ENCODE measurements at regions not wholly inside any gene's neighbourhood (a gene's known extent, or its start where the extent isn't known, plus 50 kb on each side); places are given as distances from the start of the nearest gene placed in this dataset.

DNA sequence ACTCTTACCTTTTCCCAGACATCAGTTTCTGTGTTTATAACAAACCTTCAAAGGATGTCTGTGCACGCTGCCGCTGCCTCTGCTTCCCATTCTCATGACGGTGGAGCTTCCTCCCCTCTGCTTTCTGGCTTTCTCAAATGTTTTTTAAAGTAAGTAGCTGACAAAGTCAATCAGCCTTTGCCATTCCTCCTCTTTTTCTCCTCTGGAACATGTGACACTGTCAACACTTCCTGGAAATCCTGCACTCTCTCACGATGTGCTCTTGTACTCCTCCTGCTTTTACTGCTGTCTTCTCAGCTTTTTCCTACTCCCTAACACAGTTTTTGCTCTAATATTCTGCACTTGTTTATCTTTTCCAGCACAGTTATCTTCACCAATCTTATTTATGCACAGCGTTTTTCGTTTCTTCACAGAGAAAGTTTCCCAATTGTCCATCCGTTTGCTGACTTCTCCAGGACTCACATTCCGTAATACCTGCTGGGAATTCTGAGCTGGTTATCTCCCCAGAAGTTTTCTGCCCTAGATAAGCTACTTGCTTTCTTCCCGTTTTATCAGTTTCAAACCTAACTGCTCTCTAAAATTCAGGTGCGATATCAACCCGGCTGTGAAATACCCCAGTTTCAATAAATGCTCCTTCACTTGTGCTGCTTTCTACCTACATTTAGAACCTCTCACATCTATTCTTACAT is 465.6 kb upstream of the AGA start:
- POLR2A ChIA-PET = no interaction called here
- Histone ChIP-seq H3K9me3 (no peaks in the 10 kb centered on the region), H3K27me3 (replicated peaks in 1 of 2; ENCODE audit: control insufficient read depth in 2 of 2, extremely low read depth in 1 of 2, insufficient read depth in 2 of 2, low read length in 1 of 2) (no peaks in the 10 kb centered on the region), H3K4me1 (ENCODE audit: control insufficient read depth in 1 of 2, extremely low read depth in 1 of 2, insufficient read depth in 2 of 2, low read length in 2 of 2) (no peaks in the 10 kb centered on the region), H3K27ac (ENCODE audit: low read length) (no peak overlapping the region), H3K36me3 (ENCODE audit: control insufficient read depth in 2 of 2, extremely low read depth in 1 of 2, insufficient read depth in 1 of 2, low read length in 1 of 2) (no peaks in the 10 kb centered on the region), H3K4me3 (ENCODE audit: control insufficient read depth in 1 of 2, extremely low read depth in 1 of 2, low read length in 1 of 2) (no peak overlapping the region)
- Mint-ChIP-seq H3K27me3 (no peaks in the 10 kb centered on the region), H3K9me3 (no peaks in the 10 kb centered on the region), H3K4me3 (no peak overlapping the region), H3K36me3 (no peaks in the 10 kb centered on the region), H3K4me1 (no peaks in the 10 kb centered on the region), H3K27ac (no peak overlapping the region)
- DNase-seq = no peak
- no peak for ATAC-seq (replicated peaks in 1 of 4)
- CTCF ChIA-PET = no interaction called here
- WGBS (ENCODE audit: insufficient coverage) = 59% methylated on average over 11 of the region's 11 CpGs

DNA sequence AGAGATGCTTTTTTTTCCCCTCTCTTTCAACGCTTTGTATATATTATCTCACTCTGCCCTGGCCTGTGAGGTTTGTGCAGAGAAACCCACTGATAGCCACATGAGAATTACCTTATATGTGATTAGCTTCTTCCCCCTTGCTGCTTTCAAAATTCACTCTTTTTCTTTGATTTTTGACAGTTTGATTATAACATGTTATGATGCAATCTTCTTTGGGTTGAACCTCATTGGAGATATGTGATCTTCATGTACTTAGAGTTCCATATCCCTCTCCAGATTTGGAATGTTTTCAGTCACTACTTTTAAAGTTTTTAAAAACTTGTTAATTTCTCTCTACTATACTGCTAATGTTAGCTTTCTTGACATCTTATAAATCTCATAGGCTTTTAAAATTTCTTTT is 479.5 kb upstream of the AGA start:
- ATAC-seq (replicated peaks in 1 of 4) = no peak

DNA sequence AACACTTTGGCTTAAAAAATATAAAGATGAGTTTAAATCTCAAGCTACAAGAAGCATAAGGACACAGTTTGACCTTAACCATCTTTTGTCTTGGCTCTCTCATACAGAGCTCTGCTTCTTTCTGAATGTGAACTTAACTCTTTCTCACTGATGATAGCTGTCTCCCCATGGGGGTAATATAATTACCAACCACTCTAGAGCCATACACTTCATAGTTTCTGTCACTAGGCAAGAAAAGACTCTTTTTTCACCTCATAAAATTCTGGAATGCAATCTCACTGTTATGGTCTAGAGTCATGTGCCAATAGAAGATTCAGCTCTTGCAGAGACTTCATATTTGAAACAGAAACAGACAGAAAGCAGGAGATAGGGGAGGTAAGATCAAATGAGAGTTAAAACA is 481.7 kb upstream of the AGA start:
- Mint-ChIP-seq H3K27ac (no peak overlapping the region), H3K9me3 (peaks cover 0 to 8% (median 7%) of the 10 kb centered on the region in 3 donors), H3K4me3 (no peak overlapping the region), H3K4me1 (no peaks in the 10 kb centered on the region), H3K36me3 (no peaks in the 10 kb centered on the region), H3K27me3 (no peaks in the 10 kb centered on the region)
- ChIA-PET CTCF (no interaction called here), POLR2A (no interaction called here)
- Histone ChIP-seq H3K4me1 (ENCODE audit: control insufficient read depth in 1 of 2, extremely low read depth in 1 of 2, insufficient read depth in 2 of 2, low read length in 2 of 2) (no peaks in the 10 kb centered on the region), H3K27ac (ENCODE audit: low read length) (no peak overlapping the region), H3K4me3 (ENCODE audit: control insufficient read depth in 1 of 2, extremely low read depth in 1 of 2, low read length in 1 of 2) (no peak overlapping the region), H3K36me3 (ENCODE audit: control insufficient read depth in 2 of 2, extremely low read depth in 1 of 2, insufficient read depth in 1 of 2, low read length in 1 of 2) (no peaks in the 10 kb centered on the region), H3K9me3 (no peaks in the 10 kb centered on the region), H3K27me3 (replicated peaks in 1 of 2; ENCODE audit: control insufficient read depth in 2 of 2, extremely low read depth in 1 of 2, insufficient read depth in 2 of 2, low read length in 1 of 2) (no peaks in the 10 kb centered on the region)
- ATAC-seq (replicated peaks in 1 of 4) (no peak), DNase-seq (no peak)

More for the DNA sequence above, 479.5 kb upstream of the AGA start:
- H3K27ac Mint-ChIP-seq = no peak overlapping the region
- no peaks in the 10 kb centered on the region for H3K4me1 Mint-ChIP-seq
- WGBS (ENCODE audit: insufficient coverage) = no CpG with 5 or more reads among the region's 1 CpG
- Histone ChIP-seq H3K27ac (ENCODE audit: low read length) (no peak overlapping the region), H3K4me3 (ENCODE audit: control insufficient read depth in 1 of 2, extremely low read depth in 1 of 2, low read length in 1 of 2) (no peak overlapping the region), H3K4me1 (ENCODE audit: control insufficient read depth in 1 of 2, extremely low read depth in 1 of 2, insufficient read depth in 2 of 2, low read length in 2 of 2) (no peaks in the 10 kb centered on the region), H3K27me3 (replicated peaks in 1 of 2; ENCODE audit: control insufficient read depth in 2 of 2, extremely low read depth in 1 of 2, insufficient read depth in 2 of 2, low read length in 1 of 2) (no peaks in the 10 kb centered on the region), H3K36me3 (ENCODE audit: control insufficient read depth in 2 of 2, extremely low read depth in 1 of 2, insufficient read depth in 1 of 2, low read length in 1 of 2) (no peaks in the 10 kb centered on the region), H3K9me3 (no peaks in the 10 kb centered on the region)
- no peak overlapping the region for H3K4me3 Mint-ChIP-seq
- no peaks in the 10 kb centered on the region for H3K36me3 Mint-ChIP-seq
- ChIA-PET CTCF (no interaction called here), POLR2A (no interaction called here)
- no peak for DNase-seq
- H3K9me3 Mint-ChIP-seq = peaks cover 3 to 8% (median 7%) of the 10 kb centered on the region in 3 donors
- no peaks in the 10 kb centered on the region for H3K27me3 Mint-ChIP-seq

DNA sequence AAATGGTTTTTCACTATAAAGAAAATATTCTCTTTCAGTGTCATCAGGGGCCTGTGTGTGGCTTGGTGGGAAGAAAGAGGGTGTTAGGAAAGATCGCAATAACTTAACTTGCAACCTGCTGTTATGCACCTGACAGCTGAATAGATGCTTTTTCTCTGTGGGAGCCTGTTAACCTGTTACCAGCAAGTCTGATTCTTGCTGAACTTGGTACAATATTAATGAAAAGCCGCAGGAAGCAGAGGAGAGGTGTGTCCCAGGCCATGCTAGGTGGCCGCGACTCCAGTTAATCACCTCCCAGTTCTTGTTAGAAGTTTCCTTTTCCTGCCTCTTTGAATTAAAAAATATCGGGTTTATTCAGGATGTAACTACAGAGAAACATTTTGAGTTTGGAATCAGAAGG is 494.8 kb upstream of the AGA start:
- Mint-ChIP-seq H3K4me3 (no peak overlapping the region), H3K36me3 (no peaks in the 10 kb centered on the region), H3K27ac (no peak overlapping the region), H3K27me3 (no peaks in the 10 kb centered on the region), H3K9me3 (peaks cover 0 to 7% (median 3%) of the 10 kb centered on the region in 3 donors), H3K4me1 (no peaks in the 10 kb centered on the region)
- H3K36me3 ChIP-seq (ENCODE audit: control insufficient read depth in 2 of 2, extremely low read depth in 1 of 2, insufficient read depth in 1 of 2, low read length in 1 of 2) = no peaks in the 10 kb centered on the region
- no peak for DNase-seq
- no peaks in the 10 kb centered on the region for H3K9me3 ChIP-seq
- POLR2A ChIA-PET = no interaction called here
- CTCF ChIA-PET = no interaction called here
- no CpG with 5 or more reads among the region's 5 CpGs for WGBS (ENCODE audit: insufficient coverage)
- no peak for ATAC-seq (replicated peaks in 1 of 4)
- H3K27ac ChIP-seq (ENCODE audit: low read length) = no peak overlapping the region
- H3K27me3 ChIP-seq (replicated peaks in 1 of 2; ENCODE audit: control insufficient read depth in 2 of 2, extremely low read depth in 1 of 2, insufficient read depth in 2 of 2, low read length in 1 of 2) = no peaks in the 10 kb centered on the region
- H3K4me3 ChIP-seq (ENCODE audit: control insufficient read depth in 1 of 2, extremely low read depth in 1 of 2, low read length in 1 of 2) = no peak overlapping the region
- no peaks in the 10 kb centered on the region for H3K4me1 ChIP-seq (ENCODE audit: control insufficient read depth in 1 of 2, extremely low read depth in 1 of 2, insufficient read depth in 2 of 2, low read length in 2 of 2)

DNA sequence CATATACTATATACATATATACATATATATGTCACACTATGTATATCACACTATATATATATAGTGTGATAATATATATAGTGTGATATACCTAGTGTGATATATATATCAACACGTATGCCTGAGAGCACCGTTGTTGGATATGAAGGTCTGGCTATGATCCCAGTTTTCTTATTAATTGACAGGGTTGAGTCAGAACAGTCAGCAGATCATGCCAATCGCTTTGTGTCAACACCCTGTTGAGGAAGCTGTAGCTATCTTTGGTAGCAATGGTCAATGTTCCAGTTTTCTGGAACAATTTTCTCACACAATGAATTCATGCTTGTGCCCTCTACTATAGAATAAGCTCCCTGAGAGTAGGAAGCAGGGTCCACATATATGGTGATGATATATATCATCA is 496.0 kb upstream of the AGA start:
- no peaks in the 10 kb centered on the region for H3K4me1 ChIP-seq (ENCODE audit: control insufficient read depth in 1 of 2, extremely low read depth in 1 of 2, insufficient read depth in 2 of 2, low read length in 2 of 2)
- ChIA-PET CTCF (no interaction called here), POLR2A (interaction anchor here in 1 of 2 donors (0.6 kb wide), 1 partner anchor 1943 kb away, joined by 3 read pairs; no protein-coding TSS in a partner anchor)
- no CpG with 5 or more reads among the region's 3 CpGs for WGBS (ENCODE audit: insufficient coverage)
- H3K27ac Mint-ChIP-seq = no peak overlapping the region
- peaks cover 0 to 7% (median 3%) of the 10 kb centered on the region in 3 donors for H3K9me3 Mint-ChIP-seq
- H3K27me3 Mint-ChIP-seq = no peaks in the 10 kb centered on the region
- ATAC-seq (replicated peaks in 1 of 4) (no peak), DNase-seq (no peak)
- no peaks in the 10 kb centered on the region for H3K36me3 ChIP-seq (ENCODE audit: control insufficient read depth in 2 of 2, extremely low read depth in 1 of 2, insufficient read depth in 1 of 2, low read length in 1 of 2)
- H3K4me1 Mint-ChIP-seq = no peaks in the 10 kb centered on the region
- H3K36me3 Mint-ChIP-seq = no peaks in the 10 kb centered on the region
- H3K9me3 ChIP-seq = no peaks in the 10 kb centered on the region
- no peak overlapping the region for H3K4me3 Mint-ChIP-seq
- H3K27ac ChIP-seq (ENCODE audit: low read length) = no peak overlapping the region
- no peaks in the 10 kb centered on the region for H3K27me3 ChIP-seq (replicated peaks in 1 of 2; ENCODE audit: control insufficient read depth in 2 of 2, extremely low read depth in 1 of 2, insufficient read depth in 2 of 2, low read length in 1 of 2)
- no peak overlapping the region for H3K4me3 ChIP-seq (ENCODE audit: control insufficient read depth in 1 of 2, extremely low read depth in 1 of 2, low read length in 1 of 2)

DNA sequence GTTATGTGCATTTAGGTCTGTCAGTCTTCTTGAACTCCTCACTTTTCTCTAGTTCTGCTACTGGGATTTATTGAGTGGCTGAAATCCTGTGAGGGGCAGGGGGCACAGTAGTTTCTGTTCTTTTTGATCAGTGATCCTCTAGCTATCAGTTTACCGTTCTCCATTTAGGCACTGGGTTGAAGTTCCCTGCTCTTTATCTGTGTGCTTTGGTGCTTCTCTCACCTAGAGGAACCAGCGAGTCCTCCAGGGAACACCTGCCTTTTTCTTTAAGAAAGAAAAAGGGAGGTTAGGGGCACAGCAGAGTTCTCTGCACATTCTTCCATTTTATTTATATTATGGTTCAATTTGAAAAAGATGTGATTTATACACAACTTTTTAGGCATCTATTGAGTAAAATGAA is 503.0 kb upstream of the AGA start:
- ChIA-PET POLR2A (no interaction called here), CTCF (no interaction called here)
- Histone ChIP-seq H3K36me3 (ENCODE audit: control insufficient read depth in 2 of 2, extremely low read depth in 1 of 2, insufficient read depth in 1 of 2, low read length in 1 of 2) (no peaks in the 10 kb centered on the region), H3K4me3 (ENCODE audit: control insufficient read depth in 1 of 2, extremely low read depth in 1 of 2, low read length in 1 of 2) (no peak overlapping the region), H3K4me1 (ENCODE audit: control insufficient read depth in 1 of 2, extremely low read depth in 1 of 2, insufficient read depth in 2 of 2, low read length in 2 of 2) (no peaks in the 10 kb centered on the region), H3K9me3 (no peaks in the 10 kb centered on the region), H3K27me3 (replicated peaks in 1 of 2; ENCODE audit: control insufficient read depth in 2 of 2, extremely low read depth in 1 of 2, insufficient read depth in 2 of 2, low read length in 1 of 2) (no peaks in the 10 kb centered on the region), H3K27ac (ENCODE audit: low read length) (no peak overlapping the region)
- Mint-ChIP-seq H3K27ac (no peak overlapping the region), H3K4me1 (no peaks in the 10 kb centered on the region), H3K36me3 (no peaks in the 10 kb centered on the region), H3K4me3 (no peak overlapping the region), H3K27me3 (no peaks in the 10 kb centered on the region), H3K9me3 (no peaks in the 10 kb centered on the region)
- WGBS (ENCODE audit: insufficient coverage) = no CpG with 5 or more reads among the region's 2 CpGs
- DNase-seq (no peak), ATAC-seq (replicated peaks in 1 of 4) (no peak)

DNA sequence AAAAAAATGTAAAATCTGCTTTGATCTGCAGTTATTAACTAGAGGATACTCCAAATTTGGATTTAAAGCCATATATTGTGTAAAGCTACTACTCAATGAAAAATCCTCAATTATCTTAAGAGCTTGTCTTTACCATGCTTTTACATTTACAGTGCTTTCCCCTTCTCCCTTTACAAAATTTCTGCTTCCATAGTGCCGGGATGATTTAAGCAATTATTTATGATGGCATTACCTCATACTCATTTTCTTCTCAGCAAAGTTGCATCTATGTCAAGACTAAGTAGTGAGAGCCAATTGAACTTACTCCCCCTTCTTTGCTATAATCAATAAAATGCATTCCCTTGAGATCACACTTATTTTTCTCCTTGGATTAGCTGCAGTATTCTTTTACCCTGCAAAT is 505.4 kb upstream of the AGA start:
- ChIA-PET POLR2A (no interaction called here), CTCF (interaction anchor here in 1 of 2 donors (0.6 kb wide), 1 partner anchor 900 kb away, joined by 4 read pairs; no protein-coding TSS in a partner anchor)
- no peak for ATAC-seq (replicated peaks in 1 of 4)
- H3K9me3 ChIP-seq = no peaks in the 10 kb centered on the region
- no peaks in the 10 kb centered on the region for H3K36me3 Mint-ChIP-seq
- H3K27ac ChIP-seq (ENCODE audit: low read length) = no peak overlapping the region
- no peak overlapping the region for H3K4me3 ChIP-seq (ENCODE audit: control insufficient read depth in 1 of 2, extremely low read depth in 1 of 2, low read length in 1 of 2)
- WGBS (ENCODE audit: insufficient coverage) = no CpG with 5 or more reads among the region's 1 CpG
- H3K27me3 Mint-ChIP-seq = no peaks in the 10 kb centered on the region
- no peaks in the 10 kb centered on the region for H3K4me1 Mint-ChIP-seq
- H3K4me3 Mint-ChIP-seq = no peak overlapping the region
- no peaks in the 10 kb centered on the region for H3K27me3 ChIP-seq (replicated peaks in 1 of 2; ENCODE audit: control insufficient read depth in 2 of 2, extremely low read depth in 1 of 2, insufficient read depth in 2 of 2, low read length in 1 of 2)
- H3K36me3 ChIP-seq (ENCODE audit: control insufficient read depth in 2 of 2, extremely low read depth in 1 of 2, insufficient read depth in 1 of 2, low read length in 1 of 2) = no peaks in the 10 kb centered on the region
- no peaks in the 10 kb centered on the region for H3K9me3 Mint-ChIP-seq
- no peak overlapping the region for H3K27ac Mint-ChIP-seq
- no peaks in the 10 kb centered on the region for H3K4me1 ChIP-seq (ENCODE audit: control insufficient read depth in 1 of 2, extremely low read depth in 1 of 2, insufficient read depth in 2 of 2, low read length in 2 of 2)
- DNase-seq = no peak
